ENCODE measurements at regions not wholly inside any gene's neighbourhood (a gene's known extent, or its start where the extent isn't known, plus 50 kb on each side); places are given as distances from the start of the nearest gene placed in this dataset.

DNA sequence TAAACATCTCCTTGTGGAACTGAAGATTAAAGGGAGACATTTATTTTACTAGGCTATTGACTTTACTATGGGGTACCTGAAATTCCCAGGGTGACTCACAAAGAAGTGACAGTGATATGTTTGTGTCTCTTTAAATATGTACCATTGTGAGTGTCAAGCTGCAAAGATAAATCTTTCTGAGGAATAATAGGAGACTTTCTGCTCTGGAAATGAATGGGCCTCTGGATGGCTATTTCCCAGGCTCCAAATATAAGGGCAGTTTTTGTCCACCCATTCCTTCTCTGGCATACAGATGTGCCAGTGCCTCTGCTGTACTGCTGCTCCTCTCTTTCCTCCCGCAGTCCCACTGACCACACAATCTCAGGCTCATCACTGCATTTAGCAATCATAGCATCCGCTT, 586.4 kb upstream of the CNTNAP5 start:
- H3K9me3 ChIP-seq (ENCODE audit: insufficient read depth, low read depth) = no peaks in the 10 kb centered on the region; the same call in 1 of the 2 replicates
- no peaks in the 10 kb centered on the region for H3K27me3 ChIP-seq (ENCODE audit: insufficient read depth, low read depth)
- H2AFZ ChIP-seq = no peak overlapping the region
- H4K20me1 ChIP-seq (ENCODE audit: insufficient read depth) = no peaks in the 10 kb centered on the region
- no peak overlapping the region for H3K27ac ChIP-seq
- TF ChIP-seq EZH2 (IDR thresholded peaks at IDR 0.05; ENCODE audit: low read depth) = no peak
- no peak for TF ChIP-seq CTCF (conservative IDR thresholded peaks at IDR 0.05)
- CTCF ChIA-PET = no interaction called here
- H3K4me3 ChIP-seq = no peak overlapping the region
- intact Hi-C loops (cut with micrococcal nuclease; ENCODE audit: unreplicated experiment) = no loop called here
- no peaks in the 10 kb centered on the region for H3K4me1 ChIP-seq (replicated peaks; ENCODE audit: insufficient read depth)
- POLR2A ChIA-PET (ENCODE audit: unreplicated experiment) = interaction anchor here (0.6 kb wide), 1 partner anchor 26 kb away, joined by 3 read pairs; no protein-coding TSS in a partner anchor
- BruUV-seq (replicated peaks) = no TSS peak
- no peaks in the 10 kb centered on the region for H3K79me2 ChIP-seq (ENCODE audit: low read depth)
- H3F3A ChIP-seq (ENCODE audit: insufficient read depth, low read depth) = no peaks in the 10 kb centered on the region
- H3K36me3 ChIP-seq (ENCODE audit: low read depth) = no peaks in the 10 kb centered on the region
- H3K4me2 ChIP-seq = no peak overlapping the region
- no peak for DNase-seq
- H3K9me2 ChIP-seq (ENCODE audit: insufficient read depth) = 0 out of 2 replicates have a peak, but pooled peaks cover 4% of the 10 kb centered on the region

GRCh38 chr2:123448801-123449200, 576.3 kb upstream of the CNTNAP5 start:
- CTCF ChIA-PET = no interaction called here
- intact Hi-C loops (cut with micrococcal nuclease; ENCODE audit: unreplicated experiment) = no loop called here

DNA sequence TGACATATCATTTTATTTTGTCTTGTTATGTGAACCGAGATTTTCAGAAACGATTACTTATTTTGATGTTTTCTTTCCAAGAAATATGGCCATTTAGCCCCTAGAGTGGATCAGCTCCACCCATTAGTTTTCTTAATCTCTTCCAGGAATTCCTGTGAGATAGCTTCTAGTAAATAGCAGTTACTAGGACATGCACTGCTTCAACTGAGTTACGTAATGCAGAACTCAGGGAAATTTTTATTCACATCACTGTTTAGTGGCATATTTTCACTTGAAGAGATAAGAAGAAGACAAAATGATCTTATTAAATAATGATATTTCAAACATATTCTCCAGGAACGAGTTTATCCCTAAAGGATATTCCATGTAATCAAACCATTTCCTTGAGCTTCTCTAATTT, 573.5 kb upstream of the CNTNAP5 start:
- ChIA-PET POLR2A (ENCODE audit: unreplicated experiment) (no interaction called here), CTCF (no interaction called here)
- Histone ChIP-seq H3K4me1 (replicated peaks; ENCODE audit: insufficient read depth) (no peaks in the 10 kb centered on the region), H2AFZ (no peak overlapping the region), H3K27me3 (ENCODE audit: insufficient read depth, low read depth) (no peaks in the 10 kb centered on the region), H3K9me3 (ENCODE audit: insufficient read depth, low read depth) (no peaks in the 10 kb centered on the region), H3K79me2 (ENCODE audit: low read depth) (no peaks in the 10 kb centered on the region), H3K27ac (no peak overlapping the region), H3F3A (ENCODE audit: insufficient read depth, low read depth) (no peaks in the 10 kb centered on the region), H3K4me3 (no peak overlapping the region), H3K4me2 (no peak overlapping the region), H4K20me1 (ENCODE audit: insufficient read depth) (no peaks in the 10 kb centered on the region), H3K36me3 (ENCODE audit: low read depth) (no peaks in the 10 kb centered on the region), H3K9me2 (ENCODE audit: insufficient read depth) (no peaks in the 10 kb centered on the region)
- TF ChIP-seq EZH2 (IDR thresholded peaks at IDR 0.05; ENCODE audit: low read depth) = no peak
- TF ChIP-seq CTCF (conservative IDR thresholded peaks at IDR 0.05) = no peak
- BruUV-seq (replicated peaks) = no TSS peak
- DNase-seq = no peak
- intact Hi-C loops (cut with micrococcal nuclease; ENCODE audit: unreplicated experiment) = no loop called here

More at GRCh38 chr2:123448801-123449200, 576.3 kb upstream of the CNTNAP5 start:
- no peaks in the 10 kb centered on the region for H3K9me3 ChIP-seq (ENCODE audit: insufficient read depth, low read depth)
- no peaks in the 10 kb centered on the region for H4K20me1 ChIP-seq (ENCODE audit: insufficient read depth)
- TF ChIP-seq CTCF (conservative IDR thresholded peaks at IDR 0.05) (no peak), EZH2 (IDR thresholded peaks at IDR 0.05; ENCODE audit: low read depth) (no peak)
- H3K27ac ChIP-seq = no peak overlapping the region
- no peaks in the 10 kb centered on the region for H3F3A ChIP-seq (ENCODE audit: insufficient read depth, low read depth)
- H3K4me2 ChIP-seq = no peak overlapping the region
- H3K4me1 ChIP-seq (replicated peaks; ENCODE audit: insufficient read depth) = no peaks in the 10 kb centered on the region
- no peak overlapping the region for H3K4me3 ChIP-seq
- H3K9me2 ChIP-seq (ENCODE audit: insufficient read depth) = no peaks in the 10 kb centered on the region
- no TSS peak for BruUV-seq (replicated peaks)
- POLR2A ChIA-PET (ENCODE audit: unreplicated experiment) = no interaction called here
- H3K27me3 ChIP-seq (ENCODE audit: insufficient read depth, low read depth) = no peaks in the 10 kb centered on the region
- DNase-seq = no peak
- H2AFZ ChIP-seq = no peak overlapping the region; the same call in 1 of the 2 replicates
- H3K36me3 ChIP-seq (ENCODE audit: low read depth) = no peaks in the 10 kb centered on the region
- H3K79me2 ChIP-seq (ENCODE audit: low read depth) = no peaks in the 10 kb centered on the region

Measured in PC-9 (cell line).